NT2/D1 (cell line): ENCODE measurements at regions not wholly inside any gene's neighbourhood (a gene's known extent, or its start where the extent isn't known, plus 50 kb on each side); places are given as distances from the start of the nearest gene placed in this dataset.
"Not testable (repeated sequence)": the region's sequence is repeated elsewhere in the genome, so short reads cannot be mapped to it uniquely, and the experiment has no call there.

Experiments used
- SUZ12 ChIP-seq: IDR thresholded peaks from 2 replicates; pipeline ENCODE4 v1.6.1; 2011; ENCODE audit not compliant: insufficient read length, insufficient read depth; ENCODE audit errors: extremely low read depth
- YY1 ChIP-seq: IDR thresholded peaks from 2 replicates; pipeline ENCODE4 v1.6.1; 2011; ENCODE audit not compliant: insufficient read length, insufficient read depth

GRCh38 chrX:128783139-128783538, 730.9 kb upstream of the ACTRT1 start:
- TF ChIP-seq YY1, SUZ12: not testable (repeated sequence)
